Right lobe of liver (tissue), 6 donors: ENCODE measurements at regions not wholly inside any gene's neighbourhood (a gene's known extent, or its start where the extent isn't known, plus 50 kb on each side); places are given as distances from the start of the nearest gene placed in this dataset.
"Not testable (repeated sequence)": the region's sequence is repeated elsewhere in the genome, so short reads cannot be mapped to it uniquely, and the experiment has no call there.

Experiments used
- ATAC-seq, 4 donors: fragments of 200-7000 bp; cut with Tn5 transposase; one replicate each; pipeline ENCODE4 v1.9.1; 2020; ENCODE audit warnings: mild to moderate bottlenecking in 4 of 4, moderate library complexity in 4 of 4
- DNase-seq, 3 donors: peaks; one replicate each; pipeline ENCODE4 v3.0.0-alpha.2; 2020
- H3K27ac ChIP-seq, 3 donors: fragments of 200-600 bp; one replicate each; pipeline ENCODE4 v1.8.0; 2022
- H3K27me3 ChIP-seq, 2 donors: fragments of 200-600 bp; one replicate each; pipeline ENCODE4 v1.8.0; 2022
- H3K36me3 ChIP-seq, 4 donors: fragments of 200-600 bp; sonication (generic) in 1 of 4; one replicate each; pipeline versions ENCODE4 v1.5.1 to v1.8.0; 2017 to 2022; ENCODE audit warnings: control low read depth in 1 of 4
- H3K4me1 ChIP-seq, 4 donors: fragments of 200-600 bp; sonication (generic) in 1 of 4; one replicate each; pipeline versions ENCODE4 v1.5.1 to v1.8.0; 2017 to 2022; ENCODE audit warnings: control low read depth in 1 of 4
- H3K4me3 ChIP-seq, 3 donors: fragments of 200-600 bp; one replicate each; pipeline ENCODE4 v1.8.0; 2022
- H3K9me3 ChIP-seq, 4 donors: fragments of 200-600 bp; sonication (generic) in 1 of 4; one replicate each; pipeline versions ENCODE4 v1.5.1 to v1.8.0; 2017 to 2022; ENCODE audit warnings: control low read depth in 1 of 4
- POLR2A ChIP-seq: fragments of 450-650 bp; IDR thresholded peaks from one replicate; pipeline ENCODE4 v1.6.1; 2017; ENCODE audit warnings: antibody characterized with exemption, mild to moderate bottlenecking
- WGBS: methylation state at CpG from one replicate; pipeline ENCODE4 v1.1.6; 2018; ENCODE audit warnings: low coverage, low lambda C conversion rate; ENCODE audit not compliant: insufficient coverage; ENCODE audit errors: missing lambda C conversion rate; 5-methylcytosine and 5-hydroxymethylcytosine counted together
- intact Hi-C, 2 donors: fragments of 100-400 bp; cut with DNase I; formaldehyde crosslinking; loops; one replicate each; pipeline versions ENCODE4 v1.11.2 to v1.14.1; 2022
- TF ChIP-seq, protein P1 (sequence below), 4 donors: fragments of 200-600 bp in 3 of 4; fragments of 450-650 bp in 1 of 4; IDR thresholded peaks; one replicate each; pipeline versions ENCODE4 v1.5.1 to v1.8.0; 2016 to 2022; ENCODE audit warnings: antibody characterized with exemption in 4 of 4, mild to moderate bottlenecking in 2 of 4
- donor health status: DM: no; HTN: yes; CAD: no.
- donor health status: DM: no; HTN: no; CAD: no.
- donor health status: DM: no; HTN: no; CAD: no.
- donor health status: DM: no; HTN: yes; CAD: no.
- donor health status: DM: no; HTN: yes; CAD: no.

DNA sequence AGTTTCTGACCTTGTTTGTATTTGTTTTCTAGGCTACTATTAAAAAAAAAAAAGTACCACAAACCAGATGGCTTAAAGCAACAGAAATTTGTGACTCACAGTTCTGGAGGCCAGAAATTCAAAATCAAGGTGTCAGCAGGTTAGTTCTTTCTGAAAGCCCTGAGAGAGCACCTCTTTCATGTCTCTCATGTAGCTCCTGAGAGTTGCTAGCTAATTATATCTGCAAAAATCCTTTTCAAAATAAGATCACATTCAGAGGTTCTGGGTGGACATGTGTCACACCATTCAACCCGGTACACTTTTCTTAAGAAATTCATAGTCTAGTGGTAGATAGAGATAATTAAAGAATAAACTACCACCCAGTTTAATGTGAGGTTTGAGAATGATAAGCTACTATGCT lies 888.6 kb downstream of the GRID1 start:
- DNase-seq (no peak), ATAC-seq (no peak)
- no peak for TF ChIP-seq POLR2A
- TF ChIP-seq, protein P1, sequence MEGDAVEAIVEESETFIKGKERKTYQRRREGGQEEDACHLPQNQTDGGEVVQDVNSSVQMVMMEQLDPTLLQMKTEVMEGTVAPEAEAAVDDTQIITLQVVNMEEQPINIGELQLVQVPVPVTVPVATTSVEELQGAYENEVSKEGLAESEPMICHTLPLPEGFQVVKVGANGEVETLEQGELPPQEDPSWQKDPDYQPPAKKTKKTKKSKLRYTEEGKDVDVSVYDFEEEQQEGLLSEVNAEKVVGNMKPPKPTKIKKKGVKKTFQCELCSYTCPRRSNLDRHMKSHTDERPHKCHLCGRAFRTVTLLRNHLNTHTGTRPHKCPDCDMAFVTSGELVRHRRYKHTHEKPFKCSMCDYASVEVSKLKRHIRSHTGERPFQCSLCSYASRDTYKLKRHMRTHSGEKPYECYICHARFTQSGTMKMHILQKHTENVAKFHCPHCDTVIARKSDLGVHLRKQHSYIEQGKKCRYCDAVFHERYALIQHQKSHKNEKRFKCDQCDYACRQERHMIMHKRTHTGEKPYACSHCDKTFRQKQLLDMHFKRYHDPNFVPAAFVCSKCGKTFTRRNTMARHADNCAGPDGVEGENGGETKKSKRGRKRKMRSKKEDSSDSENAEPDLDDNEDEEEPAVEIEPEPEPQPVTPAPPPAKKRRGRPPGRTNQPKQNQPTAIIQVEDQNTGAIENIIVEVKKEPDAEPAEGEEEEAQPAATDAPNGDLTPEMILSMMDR (IDR thresholded peaks at IDR 0.05): no peak
- 64% methylated on average over 1 of the region's 1 CpG for WGBS
- no peaks in the 10 kb centered on the region for H3K4me1 ChIP-seq
- no peak overlapping the region for H3K4me3 ChIP-seq
- no peaks in the 10 kb centered on the region for H3K9me3 ChIP-seq
- H3K27ac ChIP-seq: no peak overlapping the region
- H3K36me3 ChIP-seq: no peaks in the 10 kb centered on the region
- intact Hi-C loops: no loop called here
- H3K27me3 ChIP-seq: no peaks in the 10 kb centered on the region

DNA sequence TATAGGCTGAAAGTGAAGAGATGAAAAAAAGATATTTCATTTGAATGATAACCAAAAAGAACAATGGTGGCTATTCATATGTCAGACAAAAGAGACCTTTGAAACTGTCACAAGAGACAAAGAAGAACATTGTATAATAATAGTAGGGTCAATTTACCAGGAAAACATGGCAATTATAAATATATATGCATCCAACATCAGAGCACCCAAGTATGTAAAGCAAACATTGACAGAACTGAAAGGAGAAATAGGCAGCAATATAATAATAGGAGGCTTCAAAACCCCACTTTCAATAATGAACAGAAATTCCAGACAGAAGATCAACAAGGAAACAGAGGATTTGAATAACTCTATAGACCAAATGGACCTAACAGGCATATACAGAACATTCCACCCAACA lies 876.2 kb downstream of the GRID1 start:
- Histone ChIP-seq H3K27ac (no peak overlapping the region), H3K4me1 (no peaks in the 10 kb centered on the region), H3K4me3 (no peak overlapping the region), H3K27me3 (no peaks in the 10 kb centered on the region), H3K36me3 (no peaks in the 10 kb centered on the region), H3K9me3 (no peaks in the 10 kb centered on the region)
- intact Hi-C loops: no loop called here
- ATAC-seq (no peak), DNase-seq (no peak)
- TF ChIP-seq, protein P1 (IDR thresholded peaks at IDR 0.05): no peak
- no peak for TF ChIP-seq POLR2A

DNA sequence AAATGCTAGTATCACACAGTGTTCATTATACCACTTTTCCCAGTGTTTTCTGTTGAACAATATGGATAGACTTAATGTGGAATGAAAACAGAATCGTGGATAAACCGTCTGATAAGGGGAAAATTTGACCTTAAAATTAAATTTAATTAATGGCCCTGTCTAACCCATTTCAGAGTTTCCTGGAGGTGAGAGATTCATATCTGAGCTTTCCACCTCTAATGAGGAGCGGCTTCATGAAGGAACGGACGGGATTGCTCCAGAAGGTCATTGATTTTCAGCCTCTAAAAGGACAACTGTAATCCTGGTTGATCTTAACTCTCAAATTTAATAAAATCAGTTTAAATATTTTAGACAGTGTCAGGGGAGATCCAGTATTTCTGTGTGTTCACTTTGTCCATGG lies 874.9 kb downstream of the GRID1 start:
- intact Hi-C loops: no loop called here
- Histone ChIP-seq H3K36me3 (no peaks in the 10 kb centered on the region), H3K4me1 (no peaks in the 10 kb centered on the region), H3K27me3 (no peaks in the 10 kb centered on the region), H3K4me3 (no peak overlapping the region), H3K27ac (no peak overlapping the region), H3K9me3 (no peaks in the 10 kb centered on the region)
- TF ChIP-seq POLR2A: no peak
- TF ChIP-seq, protein P1 (IDR thresholded peaks at IDR 0.05): no peak
- 64% methylated on average over 5 of the region's 5 CpGs for WGBS
- no peak for DNase-seq
- ATAC-seq: no peak

DNA sequence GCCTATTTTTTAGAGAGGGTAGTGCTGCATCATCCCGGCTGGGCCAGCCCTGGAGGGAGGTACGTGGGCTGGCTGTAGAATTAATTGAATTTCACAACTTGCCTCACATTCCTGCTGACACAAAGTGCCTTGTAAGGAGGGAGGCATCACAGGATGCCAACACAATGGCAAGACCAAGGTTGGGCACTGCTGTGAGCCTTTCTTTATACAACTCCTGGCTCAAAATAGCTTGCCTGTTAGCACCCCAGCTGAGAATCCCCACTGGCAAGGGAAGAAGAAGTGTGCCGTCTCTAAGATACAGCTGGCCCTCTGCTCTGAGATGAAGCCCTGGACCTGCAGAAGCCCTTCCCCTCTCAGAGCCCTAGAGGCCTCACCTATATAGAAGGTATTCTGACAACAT lies 873.9 kb downstream of the GRID1 start:
- TF ChIP-seq, protein P1 (IDR thresholded peaks at IDR 0.05): no peak
- TF ChIP-seq POLR2A: no peak
- Histone ChIP-seq H3K27ac (no peak overlapping the region), H3K4me1 (no peaks in the 10 kb centered on the region), H3K27me3 (no peaks in the 10 kb centered on the region), H3K36me3 (no peaks in the 10 kb centered on the region), H3K4me3 (no peak overlapping the region), H3K9me3 (no peaks in the 10 kb centered on the region)
- DNase-seq: no peak
- 14% methylated on average over 2 of the region's 3 CpGs for WGBS
- intact Hi-C loops: no loop called here
- no peak for ATAC-seq

DNA sequence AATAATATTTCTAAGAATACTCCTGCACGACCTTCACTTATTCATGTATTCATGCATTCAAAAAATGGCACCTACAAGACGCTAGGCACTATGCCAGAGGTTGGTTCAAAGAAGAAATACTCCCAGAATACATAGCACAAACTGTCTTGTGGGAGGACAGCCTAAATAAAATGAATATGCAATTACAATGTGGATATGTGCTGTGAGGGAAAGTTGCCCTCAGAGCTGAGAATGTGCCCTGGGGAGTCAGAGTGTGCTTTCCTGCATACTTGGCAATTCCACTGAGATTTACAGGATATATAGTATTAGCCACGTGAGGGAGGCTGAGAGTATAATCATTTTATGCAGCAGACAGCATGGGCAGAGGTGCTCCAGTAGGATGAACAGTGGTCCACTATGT lies 872.9 kb downstream of the GRID1 start:
- Histone ChIP-seq H3K27me3 (no peaks in the 10 kb centered on the region), H3K9me3 (no peaks in the 10 kb centered on the region), H3K36me3 (no peaks in the 10 kb centered on the region), H3K4me1 (no peaks in the 10 kb centered on the region), H3K27ac (no peak overlapping the region), H3K4me3 (no peak overlapping the region)
- intact Hi-C loops: no loop called here
- DNase-seq: no peak
- 17% methylated on average over 3 of the region's 3 CpGs for WGBS
- no peak for ATAC-seq
- TF ChIP-seq, protein P1 (IDR thresholded peaks at IDR 0.05): no peak
- TF ChIP-seq POLR2A: no peak

DNA sequence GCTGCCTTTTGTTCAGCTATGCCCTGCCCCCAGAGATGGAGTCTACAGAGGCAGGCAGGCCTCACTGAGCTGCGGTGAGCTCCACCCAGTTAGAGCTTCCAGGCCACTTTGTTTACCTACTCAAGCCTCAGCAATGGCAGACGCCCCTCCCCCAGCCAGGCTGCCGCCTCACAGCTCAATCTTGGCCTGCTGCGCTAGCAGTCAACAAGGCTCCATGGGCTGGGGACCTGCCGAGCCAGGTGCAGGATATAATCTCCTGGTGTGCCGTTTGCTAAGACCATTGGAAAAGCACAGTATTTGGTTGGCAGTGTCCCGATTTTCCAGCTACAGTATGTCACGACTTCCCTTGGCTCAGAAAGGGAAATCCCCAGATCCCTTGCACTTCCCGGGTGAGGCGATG lies 862.0 kb downstream of the GRID1 start:
- intact Hi-C loops, DNase-seq, H3K27me3 ChIP-seq, H3K27ac ChIP-seq, H3K4me3 ChIP-seq, H3K9me3 ChIP-seq, ATAC-seq, H3K4me1 ChIP-seq, H3K36me3 ChIP-seq: not testable (repeated sequence)
- 89% methylated on average over 7 of the region's 10 CpGs for WGBS
